A549 (cell line): ENCODE measurements at regions not wholly inside any gene's neighbourhood (a gene's known extent, or its start where the extent isn't known, plus 50 kb on each side); places are given as distances from the start of the nearest gene placed in this dataset.

Experiments
- ATAC-seq, 2 experiments: fragments of 200-7000 bp in 1 of 2; fragments of >200 bp in 1 of 2; cut with Nextera tagmentation in 1 of 2; cut with Tn5 transposase in 1 of 2; 3 replicates each; pipeline versions ENCODE4 v1.8.0 to v1.9.1; 2018 to 2020; ENCODE audit warnings: mild to moderate bottlenecking in 1 of 2, moderate library complexity in 1 of 2
- CTCF ChIA-PET: fragments of 300-600 bp; sonication (Branson Sonifier 250); formaldehyde crosslinking; extraction: SDS; loops from one replicate; lab custom pipeline; 2021; ENCODE audit warnings: antibody characterized with exemption, inconsistent platforms; lab: Yijun Ruan, JAX
- POLR2A ChIA-PET: fragments of 350-600 bp; formaldehyde crosslinking; extraction: SDS; loops from one replicate; lab custom pipeline; 2021; ENCODE audit warnings: antibody characterized with exemption, inconsistent platforms; lab: Yijun Ruan, JAX
- DNase-seq, 2 experiments: peaks; one replicate each; pipeline versions ENCODE4 v3.0.0 to v3.0.0-alpha.2; 2011 to 2016; ENCODE audit warnings: low read depth in 1 of 2, low spot score in 1 of 2
- FAIRE-seq: peaks from 2 replicates; lab custom pipeline; 2011; peaks lifted over from hg19 to GRCh38; lab: Jason Lieb, UNC
- H3K27ac ChIP-seq, 2 experiments: fragments of >200 bp; sonication (Bioruptor Twin); formaldehyde crosslinking; 3 replicates each; pipeline ENCODE4 v1.5.1; 2016 to 2017
- H3K4me1 ChIP-seq: fragments of >200 bp; sonication (Bioruptor Twin); formaldehyde crosslinking; 3 replicates; pipeline ENCODE4 v1.6.1; 2016
- H3K4me2 ChIP-seq: fragments of >200 bp; sonication (Bioruptor Twin); formaldehyde crosslinking; 3 replicates; pipeline ENCODE4 v1.6.1; 2016
- H3K4me3 ChIP-seq: fragments of >200 bp; sonication (Bioruptor Twin); formaldehyde crosslinking; 3 replicates; pipeline ENCODE4 v1.5.1; 2016
- H3K9me3 ChIP-seq: fragments of >200 bp; sonication (Bioruptor Twin); formaldehyde crosslinking; 3 replicates; pipeline ENCODE4 v1.6.1; 2016
- CEBPB ChIP-seq, 2 experiments: fragments of >200 bp in 1 of 2; sonication (Bioruptor Twin) in 1 of 2; formaldehyde crosslinking in 1 of 2; IDR thresholded peaks; 2 replicates each; pipeline ENCODE4 v1.6.1; 2012 to 2016
- CHD2 ChIP-seq: fragments of 150-350 bp; IDR thresholded peaks from 2 replicates; pipeline ENCODE4 v1.6.1; 2014; ENCODE audit warnings: low read length; ENCODE audit not compliant: partially characterized antibody
- ESRRA ChIP-seq: fragments of 150-350 bp; IDR thresholded peaks from 2 replicates; pipeline ENCODE4 v1.6.1; 2014; ENCODE audit warnings: mild to moderate bottlenecking, low read length, borderline replicate concordance
- FOXS1 ChIP-seq: fragments of 250-450 bp; sonication (Bioruptor Pico); IDR thresholded peaks from 2 replicates; pipeline ENCODE4 v1.5.0; 2020; ENCODE audit warnings: mild to moderate bottlenecking, moderate library complexity
- MAFK ChIP-seq: fragments of 450-650 bp; IDR thresholded peaks from 2 replicates; pipeline ENCODE4 v1.6.1; 2014; ENCODE audit not compliant: partially characterized antibody
- MAZ ChIP-seq: fragments of 150-350 bp; IDR thresholded peaks from 2 replicates; pipeline ENCODE4 v1.6.1; 2014; ENCODE audit warnings: antibody characterized with exemption, low read depth, low read length, borderline replicate concordance
- MYC ChIP-seq: IDR thresholded peaks from 2 replicates; pipeline ENCODE4 v1.6.1; 2012; ENCODE audit warnings: mild to moderate bottlenecking, inconsistent platforms, low read length, improper control_type of control experiment, borderline replicate concordance
- NFE2L2 ChIP-seq: fragments of 150-350 bp; conservative IDR thresholded peaks from 2 replicates; pipeline ENCODE4 v1.6.1; 2014; ENCODE audit warnings: low read length
- RAD21 ChIP-seq, 2 experiments: fragments of >200 bp in 1 of 2; sonication (Bioruptor Twin) in 1 of 2; formaldehyde crosslinking in 1 of 2; IDR thresholded peaks in 1 of 2; conservative IDR thresholded peaks in 1 of 2; 2 replicates in 1 of 2; 3 replicates in 1 of 2; pipeline ENCODE4 v1.6.1; 2012 to 2018; ENCODE audit warnings: inconsistent platforms in 1 of 2
- RARB ChIP-seq: fragments of 250-450 bp; sonication (Bioruptor Pico); IDR thresholded peaks from 2 replicates; pipeline ENCODE4 v1.8.0; 2021; ENCODE audit warnings: mild to moderate bottlenecking, moderate library complexity
- RCOR1 ChIP-seq: fragments of 150-350 bp; IDR thresholded peaks from 2 replicates; pipeline ENCODE4 v1.6.1; 2014; ENCODE audit warnings: antibody characterized with exemption, low read length, low read depth
- RNF2 ChIP-seq: fragments of 200-600 bp; sonication (generic); IDR thresholded peaks from 2 replicates; pipeline ENCODE4 v1.6.1; 2016; ENCODE audit warnings: low read depth, mild to moderate bottlenecking, antibody characterized with exemption, moderate library complexity, borderline replicate concordance
- SREBF2 ChIP-seq: fragments of 450-650 bp; IDR thresholded peaks from 2 replicates; pipeline ENCODE4 v1.6.1; 2014; ENCODE audit warnings: mild to moderate bottlenecking, moderate library complexity
- WGBS: methylation state at CpG from one replicate; pipeline ENCODE4 v1.1.6; 2017; ENCODE audit errors: missing lambda C conversion rate; 5-methylcytosine and 5-hydroxymethylcytosine counted together
- TF ChIP-seq, protein P1 (sequence below): fragments of >200 bp; sonication (Bioruptor Twin); formaldehyde crosslinking; IDR thresholded peaks from 3 replicates; pipeline ENCODE4 v1.5.1; 2016
- TF ChIP-seq, protein P2 (sequence below): fragments of 250-450 bp; sonication (Bioruptor Pico); IDR thresholded peaks from 2 replicates; pipeline ENCODE4 v1.5.0; 2021; ENCODE audit warnings: mild to moderate bottlenecking, moderate library complexity, borderline replicate concordance
- TF ChIP-seq, protein P3 (sequence below): fragments of 200-600 bp; sonication (generic); IDR thresholded peaks from 2 replicates; pipeline ENCODE4 v1.6.1; 2016; ENCODE audit warnings: antibody characterized with exemption, mild to moderate bottlenecking, moderate library complexity

DNA sequence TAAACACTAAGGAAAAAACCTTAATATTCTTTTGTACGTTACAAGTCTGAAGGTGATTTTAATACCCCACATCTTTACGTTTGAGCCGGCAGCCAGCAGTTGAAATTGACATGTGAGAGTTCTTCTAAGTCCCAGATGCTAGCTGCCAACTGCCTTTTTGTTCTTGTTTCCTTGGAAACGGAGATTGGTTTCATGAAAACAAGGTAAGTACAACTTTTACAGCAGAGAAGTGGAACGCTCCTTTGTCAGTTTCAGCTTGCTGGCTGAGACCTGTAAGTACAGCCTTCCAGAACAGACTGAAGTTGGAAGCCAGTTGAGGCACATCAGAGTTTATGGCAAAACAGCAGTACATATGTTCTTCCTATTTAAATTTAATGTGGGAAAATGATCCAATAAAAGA is 1018.4 kb upstream of the ARRDC3 start:
- WGBS = 89% methylated on average over 5 of the region's 5 CpGs
- FAIRE-seq = no peak
- no peak for TF ChIP-seq SREBF2
- ChIA-PET CTCF (no interaction called here), POLR2A (no interaction called here)
- no peak overlapping the region for H3K4me3 ChIP-seq
- peak in 1 of 2 experiments; percentile 14 for DNase-seq
- no peaks in the 10 kb centered on the region for H3K9me3 ChIP-seq
- H3K27ac ChIP-seq = no peak overlapping the region
- H3K4me2 ChIP-seq = no peak overlapping the region
- no peaks in the 10 kb centered on the region for H3K4me1 ChIP-seq
- ATAC-seq = no peak

DNA sequence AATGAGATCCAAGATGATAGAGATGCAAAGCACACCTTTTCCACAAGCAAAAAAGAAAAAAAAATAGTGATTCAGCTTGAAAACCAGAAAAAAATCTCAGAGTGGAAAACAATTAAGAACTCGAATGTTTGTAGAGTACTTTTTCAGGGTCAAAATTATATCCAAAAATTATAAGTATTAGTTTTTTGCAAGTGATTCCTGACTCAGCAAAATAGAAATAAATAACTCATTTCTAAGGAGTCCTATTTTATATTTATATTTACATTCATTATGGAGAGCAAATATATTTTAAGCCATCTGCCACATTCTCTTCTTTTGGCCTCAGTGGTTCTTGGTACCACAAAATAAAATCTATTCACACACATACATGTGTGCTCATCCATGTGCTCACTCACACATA is 1011.8 kb upstream of the ARRDC3 start:
- ChIA-PET CTCF (no interaction called here), POLR2A (no interaction called here)
- no peak overlapping the region for H3K27ac ChIP-seq
- no peak for FAIRE-seq
- H3K4me2 ChIP-seq = no peak overlapping the region
- WGBS = 78% methylated on average over 1 of the region's 1 CpG
- H3K4me3 ChIP-seq = no peak overlapping the region
- no peak for DNase-seq
- no peaks in the 10 kb centered on the region for H3K4me1 ChIP-seq
- ATAC-seq = no peak
- H3K9me3 ChIP-seq = no peaks in the 10 kb centered on the region
- TF ChIP-seq MAFK (peak; percentile 79), RNF2 (no peak)

DNA sequence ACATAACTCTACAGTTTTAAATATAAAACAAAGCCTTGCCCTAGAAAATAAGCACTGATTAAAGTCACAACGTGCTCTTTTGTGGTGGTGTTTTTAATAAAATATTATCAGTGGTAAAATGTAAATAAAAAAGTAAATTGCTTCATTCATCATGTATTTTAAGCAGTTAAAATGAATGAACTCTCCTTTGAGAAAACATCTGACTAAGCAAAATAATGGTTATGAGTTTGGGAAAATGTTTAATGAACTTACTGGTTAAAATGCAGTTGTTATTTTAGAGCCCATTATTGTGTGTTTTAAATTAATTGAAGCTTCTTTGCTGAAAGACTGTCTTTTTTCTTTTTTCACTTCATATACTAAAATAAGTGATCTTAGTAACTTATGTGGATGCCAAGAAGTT is 1007.5 kb upstream of the ARRDC3 start:
- POLR2A ChIA-PET = no interaction called here
- ATAC-seq (no peak), FAIRE-seq (peak; percentile 13), DNase-seq (no peak)
- WGBS = 16% methylated on average over 1 of the region's 1 CpG
- CTCF ChIA-PET = no interaction called here
- no peak overlapping the region for H3K27ac ChIP-seq
- TF ChIP-seq MAFK (peak; percentile 72), FOXS1 (CRISPR knock-in tag) (no peak), ESRRA (no peak)
- no peaks in the 10 kb centered on the region for H3K9me3 ChIP-seq
- H3K4me3 ChIP-seq = no peak overlapping the region
- H3K4me1 ChIP-seq = no peaks in the 10 kb centered on the region
- no peak overlapping the region for H3K4me2 ChIP-seq

DNA sequence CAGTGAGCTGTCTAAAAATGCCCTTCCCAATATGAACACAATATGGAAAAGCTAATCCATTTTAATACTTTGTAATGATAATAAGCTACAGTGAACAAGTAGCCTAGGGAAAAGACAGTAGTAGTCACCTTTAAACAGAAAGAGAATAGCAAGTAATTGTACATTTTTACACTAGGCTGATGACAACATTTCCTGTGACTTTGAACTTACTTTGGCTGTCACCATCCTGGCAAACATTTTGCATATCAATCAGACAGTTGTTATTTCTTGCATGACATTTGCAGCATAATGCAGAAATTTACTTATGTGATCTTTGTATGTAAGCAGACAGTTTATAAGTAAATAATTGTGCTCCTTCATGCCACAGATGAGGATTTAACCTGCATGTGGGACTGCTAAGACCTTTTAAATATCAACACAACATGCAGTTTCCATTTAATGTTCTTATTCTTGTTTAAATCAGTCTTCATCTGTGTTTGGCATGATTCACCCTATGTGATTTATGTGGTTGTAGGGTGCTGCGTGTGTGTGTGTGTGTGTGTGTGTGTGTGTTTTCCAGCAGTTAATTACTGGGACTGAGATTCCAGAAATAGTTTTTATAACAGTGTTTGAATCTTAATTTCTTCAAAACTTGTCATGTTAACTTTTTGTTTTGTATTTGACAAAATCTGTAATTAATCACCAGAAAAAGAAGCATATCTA is 997.1 kb upstream of the ARRDC3 start:
- DNase-seq (no peak), ATAC-seq (no peak)
- Histone ChIP-seq H3K4me3 (no peak overlapping the region), H3K4me1 (peaks cover 27% of the 10 kb centered on the region), H3K9me3 (no peaks in the 10 kb centered on the region), H3K4me2 (peak overlapping the region; percentile 62; the same call in 2 of the 3 replicates)
- POLR2A ChIA-PET = no interaction called here
- TF ChIP-seq MAFK (no peak), RARB (CRISPR knock-in tag) (no peak), MAZ (no peak), SREBF2 (no peak), NFE2L2 (no peak), CEBPB (IDR thresholded peaks at IDR 0.05) (no peak), CHD2 (no peak), RCOR1 (no peak)
- TF ChIP-seq, all 56 proteins: peak for 0
- 54% methylated on average over 1 of the region's 1 CpG for WGBS
- H3K27ac ChIP-seq = peak overlapping the region in 1 of 2 experiments; percentile 23; a peak in 1 of 6 replicates
- CTCF ChIA-PET = no interaction called here
- FAIRE-seq = peak; percentile 76

DNA sequence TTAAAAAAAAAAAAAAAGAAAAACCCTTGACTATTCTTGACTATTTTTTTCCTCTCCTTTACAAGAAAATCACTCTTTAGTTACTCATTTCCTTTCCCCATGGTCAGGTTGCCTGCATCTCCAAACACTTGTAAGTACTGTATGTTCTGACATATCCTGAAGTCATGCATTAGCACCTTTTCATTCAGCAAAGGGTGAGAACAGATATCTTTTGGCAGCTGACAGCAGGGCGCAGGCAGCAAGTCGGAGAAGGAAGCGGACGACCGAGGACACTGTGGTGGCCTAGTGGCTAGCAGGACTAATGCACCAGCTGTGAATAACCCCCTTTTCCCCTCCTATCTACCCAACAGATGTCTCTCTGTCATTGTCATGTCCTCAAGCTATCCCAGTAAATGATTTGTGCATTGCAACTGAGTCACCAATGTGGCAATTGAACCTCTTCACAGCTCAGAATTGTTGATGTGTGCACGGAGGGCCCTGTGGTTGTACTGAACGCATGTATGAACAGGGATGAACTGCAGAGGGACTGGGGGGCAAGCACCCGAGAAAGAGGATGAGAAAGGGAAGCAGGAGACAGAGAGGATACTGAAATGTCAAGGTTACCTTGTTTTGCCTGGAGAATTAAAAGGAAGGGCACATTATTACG is 996.0 kb upstream of the ARRDC3 start:
- no peak overlapping the region for H3K4me3 ChIP-seq
- ChIA-PET CTCF (no interaction called here), POLR2A (no interaction called here)
- ATAC-seq (peak; percentile 76 to 87), FAIRE-seq (no peak), DNase-seq (peak in 1 of 2 experiments; percentile 29)
- WGBS = 43% methylated on average over 9 of the region's 9 CpGs
- H3K9me3 ChIP-seq = no peaks in the 10 kb centered on the region
- peak overlapping the region; percentile 27 to 49; a peak in 3 of 6 replicates for H3K27ac ChIP-seq
- peaks cover 27% of the 10 kb centered on the region for H3K4me1 ChIP-seq
- peak overlapping the region; percentile 62 for H3K4me2 ChIP-seq
- TF ChIP-seq, protein P1, sequence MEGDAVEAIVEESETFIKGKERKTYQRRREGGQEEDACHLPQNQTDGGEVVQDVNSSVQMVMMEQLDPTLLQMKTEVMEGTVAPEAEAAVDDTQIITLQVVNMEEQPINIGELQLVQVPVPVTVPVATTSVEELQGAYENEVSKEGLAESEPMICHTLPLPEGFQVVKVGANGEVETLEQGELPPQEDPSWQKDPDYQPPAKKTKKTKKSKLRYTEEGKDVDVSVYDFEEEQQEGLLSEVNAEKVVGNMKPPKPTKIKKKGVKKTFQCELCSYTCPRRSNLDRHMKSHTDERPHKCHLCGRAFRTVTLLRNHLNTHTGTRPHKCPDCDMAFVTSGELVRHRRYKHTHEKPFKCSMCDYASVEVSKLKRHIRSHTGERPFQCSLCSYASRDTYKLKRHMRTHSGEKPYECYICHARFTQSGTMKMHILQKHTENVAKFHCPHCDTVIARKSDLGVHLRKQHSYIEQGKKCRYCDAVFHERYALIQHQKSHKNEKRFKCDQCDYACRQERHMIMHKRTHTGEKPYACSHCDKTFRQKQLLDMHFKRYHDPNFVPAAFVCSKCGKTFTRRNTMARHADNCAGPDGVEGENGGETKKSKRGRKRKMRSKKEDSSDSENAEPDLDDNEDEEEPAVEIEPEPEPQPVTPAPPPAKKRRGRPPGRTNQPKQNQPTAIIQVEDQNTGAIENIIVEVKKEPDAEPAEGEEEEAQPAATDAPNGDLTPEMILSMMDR = no peak
- TF ChIP-seq RAD21 (conservative IDR thresholded peaks at IDR 0.05 in 1 of 2, IDR thresholded peaks at IDR 0.05 in 1 of 2) (no peak), CEBPB (IDR thresholded peaks at IDR 0.05) (no peak), MAFK (no peak), MYC (no peak)
- TF ChIP-seq, protein P2, sequence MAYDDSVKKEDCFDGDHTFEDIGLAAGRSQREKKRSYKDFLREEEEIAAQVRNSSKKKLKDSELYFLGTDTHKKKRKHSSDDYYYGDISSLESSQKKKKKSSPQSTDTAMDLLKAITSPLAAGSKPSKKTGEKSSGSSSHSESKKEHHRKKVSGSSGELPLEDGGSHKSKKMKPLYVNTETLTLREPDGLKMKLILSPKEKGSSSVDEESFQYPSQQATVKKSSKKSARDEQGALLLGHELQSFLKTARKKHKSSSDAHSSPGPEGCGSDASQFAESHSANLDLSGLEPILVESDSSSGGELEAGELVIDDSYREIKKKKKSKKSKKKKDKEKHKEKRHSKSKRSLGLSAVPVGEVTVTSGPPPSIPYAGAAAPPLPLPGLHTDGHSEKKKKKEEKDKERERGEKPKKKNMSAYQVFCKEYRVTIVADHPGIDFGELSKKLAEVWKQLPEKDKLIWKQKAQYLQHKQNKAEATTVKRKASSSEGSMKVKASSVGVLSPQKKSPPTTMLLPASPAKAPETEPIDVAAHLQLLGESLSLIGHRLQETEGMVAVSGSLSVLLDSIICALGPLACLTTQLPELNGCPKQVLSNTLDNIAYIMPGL (CRISPR knock-in tag) = no peak
- TF ChIP-seq, protein P3, sequence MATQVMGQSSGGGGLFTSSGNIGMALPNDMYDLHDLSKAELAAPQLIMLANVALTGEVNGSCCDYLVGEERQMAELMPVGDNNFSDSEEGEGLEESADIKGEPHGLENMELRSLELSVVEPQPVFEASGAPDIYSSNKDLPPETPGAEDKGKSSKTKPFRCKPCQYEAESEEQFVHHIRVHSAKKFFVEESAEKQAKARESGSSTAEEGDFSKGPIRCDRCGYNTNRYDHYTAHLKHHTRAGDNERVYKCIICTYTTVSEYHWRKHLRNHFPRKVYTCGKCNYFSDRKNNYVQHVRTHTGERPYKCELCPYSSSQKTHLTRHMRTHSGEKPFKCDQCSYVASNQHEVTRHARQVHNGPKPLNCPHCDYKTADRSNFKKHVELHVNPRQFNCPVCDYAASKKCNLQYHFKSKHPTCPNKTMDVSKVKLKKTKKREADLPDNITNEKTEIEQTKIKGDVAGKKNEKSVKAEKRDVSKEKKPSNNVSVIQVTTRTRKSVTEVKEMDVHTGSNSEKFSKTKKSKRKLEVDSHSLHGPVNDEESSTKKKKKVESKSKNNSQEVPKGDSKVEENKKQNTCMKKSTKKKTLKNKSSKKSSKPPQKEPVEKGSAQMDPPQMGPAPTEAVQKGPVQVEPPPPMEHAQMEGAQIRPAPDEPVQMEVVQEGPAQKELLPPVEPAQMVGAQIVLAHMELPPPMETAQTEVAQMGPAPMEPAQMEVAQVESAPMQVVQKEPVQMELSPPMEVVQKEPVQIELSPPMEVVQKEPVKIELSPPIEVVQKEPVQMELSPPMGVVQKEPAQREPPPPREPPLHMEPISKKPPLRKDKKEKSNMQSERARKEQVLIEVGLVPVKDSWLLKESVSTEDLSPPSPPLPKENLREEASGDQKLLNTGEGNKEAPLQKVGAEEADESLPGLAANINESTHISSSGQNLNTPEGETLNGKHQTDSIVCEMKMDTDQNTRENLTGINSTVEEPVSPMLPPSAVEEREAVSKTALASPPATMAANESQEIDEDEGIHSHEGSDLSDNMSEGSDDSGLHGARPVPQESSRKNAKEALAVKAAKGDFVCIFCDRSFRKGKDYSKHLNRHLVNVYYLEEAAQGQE = no peak
